ENCODE measurements at regions not wholly inside any gene's neighbourhood (a gene's known extent, or its start where the extent isn't known, plus 50 kb on each side); places are given as distances from the start of the nearest gene placed in this dataset.
"Not testable (repeated sequence)": the region's sequence is repeated elsewhere in the genome, so short reads cannot be mapped to it uniquely, and the experiment has no call there.

GRCh38 chr11:11003226-11003625, 145.4 kb upstream of the ZBED5 start:
- no peak for DNase-seq (ENCODE audit: low spot score)

- DNase-seq (ENCODE audit: low spot score) = no peak
These were observed 142.9 kb upstream of the ZBED5 start for GRCh38 chr11:11000579-11001283.

GRCh38 chr11:10998674-10999073, 140.8 kb upstream of the ZBED5 start:
- no peak for DNase-seq (ENCODE audit: low spot score)

- DNase-seq (ENCODE audit: low spot score) = no peak
These were observed 138.8 kb upstream of the ZBED5 start for GRCh38 chr11:10996678-10997077.

GRCh38 chr11:10993640-10994039, 135.8 kb upstream of the ZBED5 start:
- DNase-seq (ENCODE audit: low spot score) = no peak

- no peak for DNase-seq (ENCODE audit: low spot score)
These were observed 135.3 kb upstream of the ZBED5 start for GRCh38 chr11:10993186-10993585.

GRCh38 chr11:10991393-10991792, 133.5 kb upstream of the ZBED5 start:
- no peak for DNase-seq (ENCODE audit: low spot score)

GRCh38 chr11:10990637-10991193, 132.9 kb upstream of the ZBED5 start:
- DNase-seq (ENCODE audit: low spot score) = no peak

- DNase-seq (ENCODE audit: low spot score) = no peak
These were observed 132.3 kb upstream of the ZBED5 start for GRCh38 chr11:10990160-10990559.

GRCh38 chr11:10986006-10986405, 128.2 kb upstream of the ZBED5 start:
- DNase-seq (ENCODE audit: low spot score) = no peak

- DNase-seq (ENCODE audit: low spot score) = no peak
These were observed 126.9 kb upstream of the ZBED5 start for GRCh38 chr11:10984742-10985141.

GRCh38 chr11:10984250-10984649, 126.4 kb upstream of the ZBED5 start:
- no peak for DNase-seq (ENCODE audit: low spot score)

- DNase-seq (ENCODE audit: low spot score) = no peak
These were observed 125.1 kb upstream of the ZBED5 start for GRCh38 chr11:10982704-10983510.

GRCh38 chr11:10979529-10979928, 121.7 kb upstream of the ZBED5 start:
- DNase-seq (ENCODE audit: low spot score) = no peak

- no peak for DNase-seq (ENCODE audit: low spot score)
These were observed 120.3 kb upstream of the ZBED5 start for GRCh38 chr11:10978198-10978597.

GRCh38 chr11:10975287-10975721, 117.5 kb upstream of the ZBED5 start:
- DNase-seq (ENCODE audit: low spot score) = no peak

GRCh38 chr11:10973416-10973815, 115.6 kb upstream of the ZBED5 start:
- no peak for DNase-seq (ENCODE audit: low spot score)

- DNase-seq (ENCODE audit: low spot score) = no peak
These were observed 113.1 kb upstream of the ZBED5 start for GRCh38 chr11:10970926-10971325.

- no peak for DNase-seq (ENCODE audit: low spot score)
These were observed 111.5 kb upstream of the ZBED5 start for GRCh38 chr11:10969387-10969786.

- DNase-seq (ENCODE audit: low spot score) = not testable (repeated sequence)
These were observed 99.0 kb upstream of the ZBED5 start for GRCh38 chr11:10956884-10957283.

GRCh38 chr11:10955616-10956015, 97.8 kb upstream of the ZBED5 start:
- DNase-seq (ENCODE audit: low spot score) = no peak

- DNase-seq (ENCODE audit: low spot score) = no peak
These were observed 96.3 kb upstream of the ZBED5 start for GRCh38 chr11:10954184-10954583.

- no peak for DNase-seq (ENCODE audit: low spot score)
These were observed 95.0 kb upstream of the ZBED5 start for GRCh38 chr11:10952872-10953271.

Data from CD4-positive, alpha-beta T cell treated with Interleukin-6 at 100 ng/mL for 8 hours (primary cell).